ENCODE measurements at regions not wholly inside any gene's neighbourhood (a gene's known extent, or its start where the extent isn't known, plus 50 kb on each side); places are given as distances from the start of the nearest gene placed in this dataset.
"Not testable (repeated sequence)": the region's sequence is repeated elsewhere in the genome, so short reads cannot be mapped to it uniquely, and the experiment has no call there.

GRCh38 chr6:76905541-76905940 is 557.8 kb downstream of the HTR1B start:
- not testable (repeated sequence) for TF ChIP-seq RAD21 (IDR thresholded peaks at IDR 0.05); CTCF (IDR thresholded peaks at IDR 0.05; ENCODE audit: low read depth, low read length, missing input control); REST (IDR thresholded peaks at IDR 0.05); YY1 (IDR thresholded peaks at IDR 0.05); ZBTB33 (IDR thresholded peaks at IDR 0.05); JUND (IDR thresholded peaks at IDR 0.05); FOXA1 (IDR thresholded peaks at IDR 0.05); RXRA (IDR thresholded peaks at IDR 0.05); TAF1 (conservative IDR thresholded peaks at IDR 0.05); MAX (IDR thresholded peaks at IDR 0.05)

Measured in liver (tissue), 3 donors.